Activated CD8-positive, alpha-beta memory T cell treated with anti-CD3 and anti-CD28 coated beads for 36 hours (primary cell): ENCODE measurements at regions not wholly inside any gene's neighbourhood (a gene's known extent, or its start where the extent isn't known, plus 50 kb on each side); places are given as distances from the start of the nearest gene placed in this dataset.

Experiments used
- CTCF ChIA-PET: fragments of 350-600 bp; sonication (Branson Sonifier 250); formaldehyde crosslinking; loops from one replicate; lab custom pipeline; 2021; ENCODE audit warnings: antibody characterized with exemption; lab: Charles Lee
- POLR2A ChIA-PET: fragments of 350-600 bp; sonication (Branson Sonifier 250); formaldehyde crosslinking; loops from one replicate; lab custom pipeline; 2021; ENCODE audit warnings: antibody characterized with exemption; lab: Charles Lee

DNA sequence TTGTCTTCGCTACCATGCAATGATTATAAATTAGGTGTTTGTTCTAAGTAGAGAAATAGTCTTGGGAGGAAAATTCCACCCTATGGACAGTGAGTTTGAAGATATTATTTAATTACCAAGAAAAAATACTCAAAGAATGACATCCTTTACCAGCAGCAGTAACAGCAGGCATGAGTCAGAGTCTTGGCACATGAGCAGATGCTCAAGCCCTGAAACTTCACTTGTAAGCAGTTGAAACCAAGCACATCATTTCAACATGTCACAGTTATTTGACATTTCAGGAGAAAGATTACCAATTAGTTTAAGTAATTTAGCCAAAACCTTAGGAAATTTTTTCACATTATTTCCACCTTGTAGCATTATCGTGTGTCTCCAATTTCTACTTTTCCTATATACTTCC is 99.2 kb downstream of the C12orf50 start:
- ChIA-PET CTCF (no interaction called here), POLR2A (no interaction called here)

DNA sequence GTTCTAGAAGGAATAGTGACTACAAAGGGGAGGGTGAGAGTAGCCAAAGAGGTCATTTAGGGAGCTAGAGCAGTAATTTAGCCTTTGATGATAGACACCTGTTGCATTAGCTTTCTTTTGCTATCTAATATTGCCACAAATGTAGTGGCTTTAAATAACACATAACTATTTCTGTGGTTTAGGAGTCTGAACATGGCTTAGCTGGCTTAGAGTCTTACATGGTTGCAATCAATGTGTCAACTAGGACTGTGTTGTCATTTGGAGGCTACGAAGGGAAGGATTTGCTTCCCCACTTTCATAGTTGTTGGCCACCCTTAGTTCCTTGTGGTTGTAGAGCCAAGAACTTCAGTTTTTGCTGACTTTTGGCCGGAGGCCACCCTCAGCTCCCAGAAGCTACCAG is 99.9 kb downstream of the C12orf50 start:
- POLR2A ChIA-PET, result no interaction called here
- CTCF ChIA-PET, result no interaction called here

DNA sequence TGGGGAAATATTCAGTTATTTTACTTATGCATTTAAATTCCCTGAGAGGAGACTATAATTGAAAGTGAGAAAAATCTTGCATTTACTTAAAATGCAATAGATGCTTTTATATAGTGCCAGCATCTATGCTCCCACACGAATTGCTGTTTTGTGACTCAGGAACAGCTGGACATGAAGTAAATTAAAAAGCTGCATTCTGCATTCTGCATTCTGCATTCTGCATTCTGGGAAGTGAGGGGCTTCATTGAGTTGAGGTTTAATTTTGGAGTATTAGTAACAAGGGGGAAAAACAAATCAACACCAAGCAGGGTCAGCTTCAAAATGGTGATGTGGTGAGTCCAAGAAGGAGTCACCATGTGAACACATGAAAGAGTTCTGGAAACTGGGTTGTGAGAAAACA is 101.2 kb downstream of the C12orf50 start:
- ChIA-PET POLR2A (no interaction called here), CTCF (no interaction called here)

DNA sequence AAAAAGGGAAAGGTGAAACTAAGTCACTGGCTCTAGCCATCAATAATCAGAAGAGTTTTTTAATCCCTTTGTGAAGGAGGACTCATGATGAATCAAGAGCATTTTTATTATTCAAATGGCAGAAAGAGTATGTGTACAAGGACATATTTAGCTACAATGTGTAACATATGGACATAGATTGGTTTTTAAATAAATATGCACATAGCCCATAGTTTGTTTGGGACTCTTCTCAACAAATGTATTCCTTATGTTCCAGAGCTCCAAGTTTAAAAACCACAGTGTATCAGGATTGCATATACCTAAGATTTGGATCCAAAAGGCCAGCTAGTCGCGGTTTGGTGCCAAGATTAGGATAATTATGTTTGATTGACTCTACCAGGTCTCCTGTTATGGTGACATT is 104.2 kb downstream of the C12orf50 start:
- POLR2A ChIA-PET, result no interaction called here

DNA sequence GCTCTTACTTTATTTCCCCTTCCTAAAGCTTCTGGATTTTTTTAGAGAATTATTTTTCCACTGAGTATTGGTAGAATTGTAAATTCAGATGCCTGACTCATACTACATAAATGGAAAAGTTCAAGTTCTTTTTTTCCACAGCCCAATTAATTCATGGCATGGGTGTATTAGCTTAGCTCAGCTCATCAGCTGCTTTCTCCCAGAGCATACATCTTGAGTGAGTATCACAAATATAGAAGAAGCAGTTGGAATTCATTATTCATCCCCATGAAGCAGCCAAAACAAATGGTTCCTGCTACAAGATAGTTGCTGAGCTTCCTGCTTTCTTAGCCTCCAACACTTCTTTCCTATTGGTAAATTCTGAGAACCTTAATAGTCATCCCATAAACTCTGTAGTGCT is 105.1 kb downstream of the C12orf50 start:
- CTCF ChIA-PET, result interaction anchor here (0.8 kb wide), 1 partner anchor 9 kb away, joined by 3 read pairs; no protein-coding TSS in a partner anchor
- POLR2A ChIA-PET, result no interaction called here

More for the DNA sequence above, 104.2 kb downstream of the C12orf50 start:
- CTCF ChIA-PET, result no interaction called here

DNA sequence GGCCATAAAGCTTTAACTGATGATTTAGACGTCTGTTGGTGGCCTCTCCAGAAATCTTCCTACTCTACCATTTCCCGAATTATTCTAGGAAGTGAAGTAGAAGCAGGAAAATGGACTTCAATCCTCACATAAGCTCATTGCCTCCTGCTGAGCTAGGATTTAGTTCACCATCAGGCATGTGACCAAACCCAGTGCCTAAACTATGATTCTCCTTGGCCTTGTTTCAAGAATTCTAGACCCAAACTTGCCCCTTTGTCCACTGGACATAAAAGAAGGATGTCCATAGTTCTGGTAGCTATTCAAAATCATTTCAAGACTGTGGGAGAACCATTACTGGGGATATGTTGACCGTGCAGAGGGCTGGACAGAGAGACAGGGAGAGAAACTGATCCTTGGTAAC is 105.8 kb downstream of the C12orf50 start:
- ChIA-PET POLR2A (no interaction called here), CTCF (interaction anchor here (0.8 kb wide), 1 partner anchor 8 kb away, joined by 3 read pairs; no protein-coding TSS in a partner anchor)

DNA sequence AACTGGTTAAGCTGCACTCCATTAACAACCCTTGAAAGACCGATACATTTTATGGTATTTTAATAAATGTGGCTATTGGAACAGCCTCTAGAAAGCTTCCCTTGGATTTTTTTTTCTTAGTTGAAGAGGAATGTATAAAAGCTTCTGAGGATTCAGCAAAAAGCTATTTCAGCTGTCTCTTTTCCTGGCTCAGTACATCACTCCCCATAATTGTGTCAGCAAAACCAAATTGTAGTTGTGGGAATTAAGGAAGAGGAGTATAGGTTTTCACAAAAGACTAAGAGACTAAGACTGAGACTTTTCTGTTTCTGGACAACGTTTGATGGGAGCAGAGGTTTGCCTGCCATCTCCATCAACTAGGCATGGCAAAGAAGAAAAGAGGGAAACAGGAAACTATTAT is 106.5 kb downstream of the C12orf50 start:
- CTCF ChIA-PET, result no interaction called here
- POLR2A ChIA-PET, result no interaction called here

DNA sequence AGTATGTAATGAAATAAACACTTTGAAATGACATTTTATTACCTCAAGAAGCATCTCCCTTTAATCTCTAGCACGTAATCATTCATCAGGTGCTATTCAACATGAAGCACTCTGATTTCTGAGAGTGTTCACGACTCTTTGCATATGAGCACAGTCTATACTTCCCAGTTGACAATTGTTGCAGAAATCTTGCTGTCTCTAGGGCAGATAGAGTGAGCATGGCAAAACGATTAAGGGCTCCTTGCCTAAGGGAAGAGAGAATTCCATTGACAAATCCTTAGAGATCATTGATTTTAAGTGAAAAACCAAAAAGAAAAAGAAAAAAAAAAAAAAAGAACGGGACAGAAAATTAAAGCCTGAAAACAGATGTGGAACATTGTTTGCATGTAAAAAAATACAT is 107.6 kb downstream of the C12orf50 start:
- ChIA-PET POLR2A (no interaction called here), CTCF (no interaction called here)

DNA sequence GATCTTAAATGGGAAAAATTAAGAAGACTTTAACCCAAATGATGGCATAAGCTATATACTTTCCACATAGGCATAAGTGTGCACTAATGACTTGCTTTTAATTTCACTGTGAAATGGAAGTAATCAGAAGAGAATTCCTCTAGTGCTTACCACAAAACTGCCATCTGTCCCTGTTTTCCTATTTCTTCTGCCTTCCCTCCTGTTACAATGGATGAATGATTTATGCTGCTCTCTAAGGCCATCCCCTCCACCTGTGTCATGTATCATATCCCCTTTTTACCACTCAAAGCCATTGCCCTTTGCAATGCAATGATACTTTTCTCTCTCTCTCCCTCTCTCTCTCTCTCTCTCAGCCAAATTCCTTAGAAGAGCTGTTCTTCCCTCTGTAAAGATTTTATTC is 109.1 kb downstream of the C12orf50 start:
- POLR2A ChIA-PET, result no interaction called here
- CTCF ChIA-PET, result no interaction called here

DNA sequence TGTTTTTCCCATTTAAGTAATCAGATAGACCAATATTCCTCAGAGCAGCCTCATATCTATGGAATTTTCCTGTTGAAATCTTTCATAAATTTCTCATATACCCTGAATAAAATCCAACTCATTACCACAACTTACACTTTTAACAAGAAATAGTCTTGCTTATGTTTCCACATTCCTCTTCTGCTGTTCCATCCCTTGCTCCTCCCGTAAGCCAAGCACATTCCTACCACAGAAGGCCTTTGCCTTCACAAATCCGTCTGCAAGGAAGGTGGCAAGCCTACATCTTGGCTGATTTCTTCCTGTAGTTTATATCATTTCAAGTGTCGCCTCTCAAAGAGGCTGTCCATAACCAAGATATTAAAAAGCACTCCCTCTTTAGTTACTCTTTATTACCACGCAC is 127.7 kb downstream of the C12orf50 start:
- ChIA-PET CTCF (no interaction called here), POLR2A (no interaction called here)

DNA sequence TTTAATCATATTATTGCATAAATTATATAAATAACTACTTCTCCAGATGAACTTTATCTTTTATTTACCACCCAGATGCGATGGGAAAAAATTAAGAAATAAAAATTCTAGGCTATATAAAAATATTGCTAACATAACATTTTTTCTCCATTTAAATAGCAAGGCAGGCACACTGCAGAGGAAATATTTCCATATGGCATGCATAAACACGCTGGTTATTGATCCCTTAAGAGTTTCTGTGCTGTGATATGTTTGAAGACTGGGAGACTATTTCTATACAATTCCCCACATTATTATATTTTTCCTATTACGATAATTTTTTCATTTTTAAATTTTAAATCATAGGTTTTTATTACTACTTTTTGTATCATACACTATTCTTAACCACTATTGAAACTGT is 131.5 kb downstream of the C12orf50 start:
- POLR2A ChIA-PET, result no interaction called here
- CTCF ChIA-PET, result no interaction called here

DNA sequence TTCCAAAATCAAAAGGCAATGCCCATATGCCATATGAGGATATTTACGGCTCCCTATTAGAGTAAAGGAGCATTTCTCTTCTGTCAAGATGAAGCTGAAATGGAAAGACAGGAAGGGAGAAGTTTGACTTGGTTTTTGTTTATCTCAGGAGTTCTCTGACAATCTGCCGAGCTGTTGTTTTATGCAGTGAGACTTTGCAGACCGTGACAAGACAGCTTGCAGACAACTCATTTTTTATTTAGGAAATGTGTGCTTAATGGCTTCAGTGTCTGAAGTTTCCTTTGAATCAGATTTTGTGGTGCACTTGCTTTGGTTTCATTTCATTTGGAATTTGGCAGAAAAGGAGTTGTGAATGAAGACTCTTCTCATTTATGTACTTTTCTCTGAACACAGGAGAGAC is 145.4 kb downstream of the C12orf50 start:
- CTCF ChIA-PET, result no interaction called here
- POLR2A ChIA-PET, result no interaction called here

DNA sequence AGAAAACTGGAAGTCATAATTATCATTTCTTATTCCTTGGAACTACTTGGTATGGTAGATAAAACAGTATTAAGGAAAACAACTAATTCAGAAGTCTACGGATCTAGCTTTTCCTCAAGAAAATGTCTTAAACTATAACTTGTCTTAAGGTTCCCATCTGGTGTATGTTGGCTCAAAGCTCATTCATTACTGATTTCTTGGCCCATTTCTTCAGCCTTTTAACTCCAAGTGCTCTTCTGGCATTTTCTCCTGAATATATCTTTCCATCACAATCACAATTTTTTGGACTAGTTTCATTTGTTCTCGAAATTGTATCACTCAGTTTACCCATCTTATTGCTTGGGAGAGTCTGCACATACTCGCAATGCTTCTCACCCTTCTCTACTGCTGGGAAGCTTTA is 150.1 kb downstream of the C12orf50 start:
- CTCF ChIA-PET, result no interaction called here

DNA sequence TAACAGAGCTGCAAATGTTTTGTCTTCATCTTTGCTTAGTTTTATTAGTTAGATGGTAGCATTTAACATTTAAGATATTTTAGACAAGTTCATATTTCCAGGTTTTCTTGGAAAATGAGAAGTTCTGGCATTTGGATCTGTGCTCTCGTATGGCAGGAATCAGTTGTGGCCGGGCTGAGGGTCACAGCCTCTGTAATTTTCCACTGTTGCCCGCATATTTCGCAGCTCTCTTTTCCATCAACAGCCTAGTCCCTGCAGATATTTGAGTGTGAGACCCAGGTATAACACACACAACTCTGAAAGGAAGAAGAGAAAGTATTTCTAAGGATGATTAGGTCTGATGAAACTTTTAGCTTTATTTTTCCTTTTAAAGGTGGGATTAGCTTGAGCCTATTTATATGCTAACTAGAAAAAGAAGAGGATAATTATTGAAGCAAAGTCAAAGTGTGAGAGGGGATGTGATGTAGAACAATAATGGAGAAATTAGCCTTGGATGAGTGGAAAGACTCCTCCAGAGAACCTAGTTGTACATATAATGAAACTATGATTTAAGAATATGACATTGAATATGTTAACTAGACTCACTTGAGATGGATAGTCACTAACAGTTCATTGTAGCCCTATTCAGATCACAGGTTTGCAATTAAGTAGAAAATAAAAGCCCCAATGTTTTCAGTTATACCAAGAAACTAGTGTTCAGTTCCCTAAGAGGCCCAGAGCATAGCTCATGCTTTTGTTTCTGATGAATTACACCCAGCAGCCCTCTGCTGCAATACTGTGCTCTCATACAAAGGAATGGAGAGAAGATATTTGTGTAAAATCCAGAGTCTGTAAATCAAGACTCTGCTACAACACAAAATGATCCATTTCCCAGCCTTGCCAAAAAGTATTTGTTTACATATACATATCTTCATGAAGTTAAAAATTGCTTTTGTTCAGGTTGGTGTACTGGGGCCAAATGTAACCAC is 158.4 kb downstream of the C12orf50 start:
- ChIA-PET CTCF (no interaction called here), POLR2A (no interaction called here)

More for the DNA sequence above, 150.1 kb downstream of the C12orf50 start:
- POLR2A ChIA-PET, result no interaction called here

DNA sequence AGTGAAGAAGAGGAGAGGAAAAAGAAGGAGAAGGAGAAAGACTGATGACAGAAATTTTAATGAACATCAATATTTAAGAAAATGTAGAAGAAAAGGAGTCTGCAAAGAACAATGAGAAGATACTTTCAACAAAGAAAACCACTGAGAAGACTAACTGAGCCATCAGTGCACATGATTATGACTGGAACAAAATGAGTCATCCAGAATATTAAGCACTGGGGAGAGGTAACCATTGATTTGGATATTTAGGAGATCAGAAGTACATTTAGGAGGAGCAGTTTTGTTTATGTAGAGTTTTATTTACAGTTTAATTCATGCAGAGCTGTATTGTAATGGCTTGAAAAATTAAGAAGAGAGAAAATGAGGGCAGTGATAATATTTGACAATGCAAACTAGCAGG is 159.1 kb downstream of the C12orf50 start:
- ChIA-PET CTCF (no interaction called here), POLR2A (no interaction called here)

DNA sequence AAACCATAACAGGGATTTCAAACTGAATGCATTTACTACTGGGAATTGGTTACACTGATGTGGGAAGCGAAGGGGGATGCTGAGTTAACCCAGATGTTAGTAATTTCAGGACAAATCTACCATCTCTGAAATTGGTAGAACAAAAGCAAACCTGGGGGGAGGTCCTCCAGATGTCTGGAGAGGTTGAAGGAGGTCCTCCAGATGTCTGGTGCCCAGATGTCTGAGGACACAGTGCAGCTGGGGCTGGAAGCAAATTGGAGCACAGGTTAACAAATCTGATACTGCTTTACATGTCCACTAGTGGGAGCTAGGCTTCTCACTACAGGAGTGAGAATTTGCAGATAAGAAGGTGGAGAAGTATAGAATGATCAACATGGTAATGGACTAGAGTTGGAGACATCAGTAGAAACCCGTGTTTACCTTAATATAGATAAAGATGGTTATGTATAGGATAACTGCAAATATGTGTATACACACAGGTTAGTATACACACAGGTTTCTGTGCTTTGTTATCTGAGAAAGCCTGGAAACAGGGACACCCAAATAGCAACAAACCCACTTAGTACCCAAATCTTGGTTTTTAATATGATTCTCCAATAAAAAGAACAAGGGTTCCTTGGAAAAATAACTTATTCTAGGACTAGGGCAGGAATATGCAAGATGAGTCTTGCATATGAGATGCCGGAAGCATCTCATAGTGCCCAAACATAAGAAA is 162.5 kb downstream of the C12orf50 start:
- ChIA-PET POLR2A (no interaction called here), CTCF (no interaction called here)

DNA sequence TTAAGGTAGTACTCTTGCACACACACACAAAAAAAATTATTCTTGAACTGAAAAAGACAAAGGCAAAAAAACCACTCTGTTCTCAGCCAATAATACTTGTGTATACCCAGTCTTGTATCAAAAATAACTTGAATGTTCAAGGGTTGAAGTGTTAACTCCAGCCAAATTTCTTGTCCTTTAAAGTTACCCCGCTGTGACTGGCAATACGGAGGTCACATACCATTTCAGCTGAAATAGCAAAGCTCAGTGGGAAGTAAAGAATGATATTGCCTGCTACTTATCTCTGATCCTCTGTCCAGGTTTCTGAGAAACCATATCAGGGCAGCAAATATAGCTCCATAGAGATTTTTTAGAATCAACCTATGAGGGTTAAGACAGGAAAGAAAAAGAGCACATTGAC is 167.4 kb downstream of the C12orf50 start:
- CTCF ChIA-PET, result no interaction called here

DNA sequence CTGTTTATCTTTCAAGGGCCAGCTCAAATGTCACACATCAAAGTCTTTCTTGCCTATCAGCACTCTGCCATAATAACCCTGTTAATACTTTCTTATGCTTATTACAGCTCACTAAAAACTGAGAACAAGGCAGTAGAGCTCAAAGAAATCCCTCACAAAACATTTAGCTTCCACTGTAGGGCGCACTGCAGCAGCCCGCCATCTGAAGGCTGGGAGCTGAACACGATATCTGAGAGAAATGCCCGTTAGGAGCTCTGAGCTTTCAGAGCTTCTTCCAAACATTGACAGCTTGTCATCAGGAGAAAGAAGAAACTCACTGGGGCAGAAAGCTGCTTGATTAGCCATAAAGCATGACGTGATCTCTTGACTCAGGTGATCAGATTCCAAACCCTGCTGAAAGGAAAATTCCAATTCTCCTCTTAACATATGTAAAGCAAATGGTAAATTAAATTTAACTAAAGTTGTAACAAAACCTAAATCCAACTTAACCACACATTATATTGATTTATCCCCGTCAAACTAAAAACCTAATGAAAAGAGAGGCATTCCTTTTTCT is 175.7 kb downstream of the C12orf50 start:
- ChIA-PET POLR2A (no interaction called here), CTCF (no interaction called here)

More for the DNA sequence above, 167.4 kb downstream of the C12orf50 start:
- POLR2A ChIA-PET, result no interaction called here

DNA sequence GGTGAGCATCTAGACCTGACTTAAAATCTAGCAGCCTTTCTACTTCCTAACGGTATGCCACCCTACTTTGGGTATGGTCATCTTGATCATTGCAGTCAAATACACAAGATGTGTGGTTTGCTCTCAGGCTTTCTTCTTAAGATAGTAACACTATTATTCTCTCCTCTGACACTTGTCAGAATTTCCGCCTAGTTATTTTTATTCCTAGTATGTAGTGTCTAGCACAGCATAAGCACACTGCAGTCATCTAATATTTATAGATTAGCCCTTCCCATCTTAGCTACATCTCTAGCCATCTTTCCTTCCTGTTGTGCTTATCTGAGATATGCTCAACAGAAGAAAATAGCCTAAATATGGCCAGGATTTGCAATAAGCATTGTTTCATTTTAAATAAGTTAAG is 180.1 kb downstream of the C12orf50 start:
- CTCF ChIA-PET, result no interaction called here
- POLR2A ChIA-PET, result no interaction called here

DNA sequence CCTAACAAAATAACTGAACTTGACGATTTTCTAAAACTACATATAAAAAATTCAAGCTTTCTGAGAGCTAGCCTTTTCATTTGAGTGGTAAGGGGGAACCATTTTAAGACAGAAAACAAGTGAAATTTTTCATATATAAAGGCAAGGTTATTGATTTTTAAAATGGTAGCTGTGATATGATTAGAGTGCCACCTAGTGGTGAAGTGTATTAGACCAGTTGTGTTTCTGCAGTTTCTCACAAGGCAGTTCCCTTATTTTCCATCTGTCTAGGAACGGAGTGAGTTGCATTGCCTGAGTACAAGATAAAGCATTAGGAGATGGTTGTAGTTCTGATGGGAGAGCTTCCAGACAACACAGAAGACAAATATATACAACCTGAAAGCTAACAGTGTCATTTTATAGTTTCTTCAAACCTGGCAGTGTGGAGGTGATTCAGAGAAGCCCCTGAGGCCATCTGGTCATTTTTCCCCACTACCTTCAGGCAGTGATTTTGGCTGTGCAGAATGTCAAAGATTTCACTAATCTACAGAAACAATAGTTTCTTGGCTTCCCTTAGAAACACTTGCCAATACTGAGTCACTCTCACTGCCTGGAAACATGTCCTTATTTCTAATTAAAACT is 180.8 kb downstream of the C12orf50 start:
- ChIA-PET POLR2A (no interaction called here), CTCF (no interaction called here)
